ENCODE measurements at regions not wholly inside any gene's neighbourhood (a gene's known extent, or its start where the extent isn't known, plus 50 kb on each side); places are given as distances from the start of the nearest gene placed in this dataset.

DNA sequence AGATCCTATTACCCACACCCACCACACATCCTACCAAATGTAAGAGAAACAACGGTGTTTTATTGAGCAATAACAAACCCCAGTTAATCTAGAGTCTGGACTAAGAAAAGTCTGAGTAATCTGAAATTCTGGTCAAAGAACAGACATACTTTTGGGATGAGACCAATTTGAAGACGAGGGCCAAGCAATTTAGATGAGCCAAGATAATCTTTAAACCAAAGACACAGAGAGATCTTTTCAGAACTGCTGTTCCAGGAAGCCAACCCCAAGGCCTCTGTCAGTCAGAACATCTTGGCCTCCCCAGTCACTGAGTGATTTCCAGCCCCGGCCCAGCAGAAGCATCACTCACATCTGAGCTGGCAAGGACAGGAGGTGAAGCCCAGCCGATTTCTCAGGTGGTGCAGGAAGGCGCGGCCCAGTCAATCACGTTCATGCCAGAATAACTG is 118.5 kb upstream of the SYNDIG1 start:
- TF ChIP-seq, protein P1, sequence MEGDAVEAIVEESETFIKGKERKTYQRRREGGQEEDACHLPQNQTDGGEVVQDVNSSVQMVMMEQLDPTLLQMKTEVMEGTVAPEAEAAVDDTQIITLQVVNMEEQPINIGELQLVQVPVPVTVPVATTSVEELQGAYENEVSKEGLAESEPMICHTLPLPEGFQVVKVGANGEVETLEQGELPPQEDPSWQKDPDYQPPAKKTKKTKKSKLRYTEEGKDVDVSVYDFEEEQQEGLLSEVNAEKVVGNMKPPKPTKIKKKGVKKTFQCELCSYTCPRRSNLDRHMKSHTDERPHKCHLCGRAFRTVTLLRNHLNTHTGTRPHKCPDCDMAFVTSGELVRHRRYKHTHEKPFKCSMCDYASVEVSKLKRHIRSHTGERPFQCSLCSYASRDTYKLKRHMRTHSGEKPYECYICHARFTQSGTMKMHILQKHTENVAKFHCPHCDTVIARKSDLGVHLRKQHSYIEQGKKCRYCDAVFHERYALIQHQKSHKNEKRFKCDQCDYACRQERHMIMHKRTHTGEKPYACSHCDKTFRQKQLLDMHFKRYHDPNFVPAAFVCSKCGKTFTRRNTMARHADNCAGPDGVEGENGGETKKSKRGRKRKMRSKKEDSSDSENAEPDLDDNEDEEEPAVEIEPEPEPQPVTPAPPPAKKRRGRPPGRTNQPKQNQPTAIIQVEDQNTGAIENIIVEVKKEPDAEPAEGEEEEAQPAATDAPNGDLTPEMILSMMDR (IDR thresholded peaks at IDR 0.05): no peak
- no peak for TF ChIP-seq POLR2A (IDR thresholded peaks at IDR 0.05)
- DNase-seq (ENCODE audit: low spot score in 2 of 2): peak in 1 of 2 donors; percentile 19
- no peak overlapping the region for H3K4me3 ChIP-seq (ENCODE audit: low read depth, poor library complexity, severe bottlenecking)
- 44 to 57% methylated on average over 7 of the region's 7 CpGs for WGBS, 2 donors
- intact Hi-C loops (cut with DNase I; ENCODE audit: low total_unique reads): no loop called here

DNA sequence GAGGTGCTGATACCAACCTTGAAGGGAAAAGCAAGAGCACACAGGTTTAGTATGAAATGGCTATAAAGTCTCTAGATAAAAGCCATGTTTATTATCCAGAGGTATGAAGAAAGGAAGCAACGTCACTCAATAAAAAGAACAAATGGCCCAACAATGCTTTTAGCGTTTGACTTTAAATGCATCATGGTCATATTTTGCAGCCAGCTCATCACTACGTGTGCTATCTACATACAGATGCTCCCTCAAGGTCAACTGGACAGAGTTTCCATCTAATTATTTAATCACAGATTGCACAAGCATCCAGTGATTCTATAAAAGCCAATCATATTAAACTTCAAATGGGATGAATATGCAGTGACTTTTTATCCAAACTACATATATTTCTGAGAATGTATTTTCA is 127.6 kb upstream of the SYNDIG1 start:
- WGBS, 2 donors: 66 to 74% methylated on average over 3 of the region's 3 CpGs
- intact Hi-C loops (cut with DNase I; ENCODE audit: low total_unique reads): no loop called here

DNA sequence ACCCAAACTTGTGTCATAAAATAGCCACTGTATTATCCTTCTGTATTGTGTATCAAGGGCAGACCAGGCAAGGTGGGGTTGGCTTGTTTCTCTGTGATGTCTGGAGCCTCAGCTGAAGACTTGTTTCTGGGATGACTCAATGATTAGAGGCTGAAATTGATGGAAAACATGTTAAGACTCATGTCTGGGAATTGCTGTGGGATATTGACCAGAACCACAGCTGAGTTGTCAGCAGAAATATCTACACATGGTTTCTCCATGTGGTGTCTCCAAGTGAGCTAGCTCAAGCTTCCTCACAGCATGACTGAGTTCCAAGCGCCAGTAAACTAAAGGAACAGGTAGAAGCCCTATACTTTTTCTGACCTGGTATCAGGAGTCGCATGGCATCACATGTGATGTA is 128.5 kb upstream of the SYNDIG1 start:
- WGBS, 2 donors: 85 to 95% methylated on average over 2 of the region's 2 CpGs
- intact Hi-C loops (cut with DNase I; ENCODE audit: low total_unique reads): no loop called here
- TF ChIP-seq, protein P1 (IDR thresholded peaks at IDR 0.05): no peak
- no peak for TF ChIP-seq POLR2A (IDR thresholded peaks at IDR 0.05)
- H3K4me3 ChIP-seq (ENCODE audit: low read depth, poor library complexity, severe bottlenecking): no peak overlapping the region
- no peak for DNase-seq (ENCODE audit: low spot score in 2 of 2)

More for the DNA sequence above, 127.6 kb upstream of the SYNDIG1 start:
- no peak overlapping the region for H3K4me3 ChIP-seq (ENCODE audit: low read depth, poor library complexity, severe bottlenecking)
- no peak for DNase-seq (ENCODE audit: low spot score in 2 of 2)
- no peak for TF ChIP-seq POLR2A (IDR thresholded peaks at IDR 0.05)
- TF ChIP-seq, protein P1 (IDR thresholded peaks at IDR 0.05): no peak

DNA sequence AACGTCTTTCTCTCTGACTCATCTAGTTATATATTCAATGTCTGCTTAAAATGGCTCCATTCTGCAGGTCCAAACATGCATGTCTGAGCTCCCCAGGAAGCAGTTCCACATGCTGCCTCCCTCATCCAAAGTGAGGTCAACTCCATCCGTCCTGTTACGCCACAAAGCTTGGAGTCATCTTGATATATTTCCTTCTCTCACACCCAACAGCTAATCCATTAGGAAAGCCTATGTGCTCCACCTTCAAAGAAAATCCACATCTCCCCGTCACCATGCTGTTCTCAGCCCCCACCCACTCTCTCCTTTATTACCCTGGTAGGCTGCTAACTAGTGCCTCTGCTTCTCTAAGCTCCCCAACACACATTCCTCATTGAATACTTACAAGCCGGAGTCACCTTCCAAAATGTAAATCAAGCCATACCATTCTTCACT is 130.2 kb upstream of the SYNDIG1 start:
- DNase-seq (ENCODE audit: low spot score in 2 of 2): no peak
- TF ChIP-seq POLR2A (IDR thresholded peaks at IDR 0.05): no peak
- TF ChIP-seq, protein P1 (IDR thresholded peaks at IDR 0.05): no peak
- WGBS, 2 donors: 54 to 66% methylated on average over 5 of the region's 5 CpGs
- no peak overlapping the region for H3K4me3 ChIP-seq (ENCODE audit: low read depth, poor library complexity, severe bottlenecking)
- intact Hi-C loops (cut with DNase I; ENCODE audit: low total_unique reads): no loop called here

DNA sequence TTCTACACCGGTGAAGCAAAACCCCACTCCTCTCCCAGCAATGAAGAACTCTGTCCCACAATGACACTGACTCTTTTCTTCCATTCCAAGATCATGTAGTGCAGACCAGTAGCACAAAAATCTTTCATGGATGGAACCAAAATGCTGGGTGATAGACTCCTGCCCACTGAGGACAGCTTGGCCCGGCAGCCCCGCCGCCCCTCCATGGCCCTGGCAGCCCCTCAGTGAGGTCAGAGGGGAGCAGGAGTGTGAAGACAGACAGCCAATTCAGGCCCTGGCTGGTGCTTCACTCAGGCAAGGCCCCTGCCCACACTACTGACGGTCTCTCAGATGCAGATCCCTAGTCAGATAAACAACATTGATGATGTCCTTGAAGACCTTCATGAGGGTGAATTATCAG is 131.9 kb upstream of the SYNDIG1 start:
- DNase-seq (ENCODE audit: low spot score in 2 of 2): no peak
- TF ChIP-seq, protein P1 (IDR thresholded peaks at IDR 0.05): no peak
- no peak for TF ChIP-seq POLR2A (IDR thresholded peaks at IDR 0.05)
- intact Hi-C loops (cut with DNase I; ENCODE audit: low total_unique reads): no loop called here

DNA sequence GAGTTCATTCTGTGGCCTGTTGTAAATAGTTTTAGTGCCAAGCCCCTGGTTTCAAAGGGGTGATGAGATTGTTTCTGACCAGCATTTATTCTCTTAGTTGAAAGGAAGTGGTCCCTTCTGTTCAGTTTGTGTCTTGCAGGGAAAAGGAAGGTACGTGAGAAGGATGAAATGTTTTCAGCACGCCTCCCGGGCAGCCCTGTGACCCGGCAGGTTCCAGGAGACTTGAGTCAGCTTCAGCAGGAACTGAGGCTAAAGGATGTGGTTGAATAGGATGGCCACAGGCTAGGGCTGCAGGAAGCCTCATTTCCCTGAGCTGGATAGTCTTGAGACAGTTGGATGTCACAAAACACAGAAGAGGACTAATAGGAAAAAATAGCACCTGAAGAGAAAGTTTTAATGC is 132.4 kb upstream of the SYNDIG1 start:
- WGBS, 2 donors: 56 to 57% methylated on average over 4 of the region's 4 CpGs
- no peak overlapping the region for H3K4me3 ChIP-seq (ENCODE audit: low read depth, poor library complexity, severe bottlenecking)
- no peak for DNase-seq (ENCODE audit: low spot score in 2 of 2)
- no peak for TF ChIP-seq POLR2A (IDR thresholded peaks at IDR 0.05)
- TF ChIP-seq, protein P1 (IDR thresholded peaks at IDR 0.05): no peak
- intact Hi-C loops (cut with DNase I; ENCODE audit: low total_unique reads): no loop called here

More for the DNA sequence above, 131.9 kb upstream of the SYNDIG1 start:
- 86 to 90% methylated on average over 5 of the region's 5 CpGs for WGBS, 2 donors
- no peak overlapping the region for H3K4me3 ChIP-seq (ENCODE audit: low read depth, poor library complexity, severe bottlenecking)
